ENCODE measurements at regions not wholly inside any gene's neighbourhood (a gene's known extent, or its start where the extent isn't known, plus 50 kb on each side); places are given as distances from the start of the nearest gene placed in this dataset.

DNA sequence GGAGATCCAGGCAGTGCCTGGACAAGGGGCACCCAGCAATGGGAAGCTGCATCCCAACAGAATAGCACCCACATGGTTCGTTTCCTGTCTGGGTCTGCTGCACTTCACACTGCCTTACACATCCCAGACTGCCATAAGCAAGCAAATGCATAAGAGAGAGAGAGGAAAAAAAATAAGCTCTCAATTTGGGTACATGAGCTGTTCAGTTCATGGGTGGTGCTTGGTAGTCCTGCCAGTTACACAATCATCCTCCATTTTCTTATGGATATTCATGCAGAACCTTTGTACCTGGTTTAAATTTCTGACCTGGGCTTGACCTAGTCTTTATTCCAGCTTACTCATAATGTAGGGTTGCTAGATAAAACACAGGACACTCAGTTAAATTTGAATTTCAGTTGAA is 733.6 kb downstream of the TNS3 start:
- Histone ChIP-seq H3K79me2 (ENCODE audit: insufficient read depth, low read length) (no peaks in the 10 kb centered on the region), H3K9ac (ENCODE audit: low read depth, low read length, poor library complexity, severe bottlenecking) (no peak overlapping the region), H3K9me2 (replicated peaks; ENCODE audit: low read depth, low read length) (no peaks in the 10 kb centered on the region), H3K9me3 (ENCODE audit: insufficient read depth, low read depth, low read length) (peaks cover 3% of the 10 kb centered on the region; the same call in 1 of the 2 replicates), H3K4me1 (ENCODE audit: insufficient read depth, low read length, poor library complexity, severe bottlenecking) (no peaks in the 10 kb centered on the region), H3K27me3 (ENCODE audit: insufficient read depth, low read length, poor library complexity, severe bottlenecking) (no peaks in the 10 kb centered on the region), H3K36me3 (ENCODE audit: insufficient read depth, low read length) (no peaks in the 10 kb centered on the region), H2AFZ (ENCODE audit: low read length) (no peak overlapping the region), H3K4me3 (ENCODE audit: low read length, poor library complexity, severe bottlenecking) (no peak overlapping the region), H4K20me1 (ENCODE audit: insufficient read depth, low read length, poor library complexity, severe bottlenecking) (no peaks in the 10 kb centered on the region), H3F3A (ENCODE audit: low read depth) (no peaks in the 10 kb centered on the region), H3K4me2 (ENCODE audit: low read depth, low read length, poor library complexity, severe bottlenecking) (no peak overlapping the region)
- TF ChIP-seq EZH2phosphoT487 (IDR thresholded peaks at IDR 0.05; ENCODE audit: borderline replicate concordance) (no peak), CTCF (conservative IDR thresholded peaks at IDR 0.05; ENCODE audit: low read length) (no peak)

GRCh38 chr7:46847126-46847525 is 734.8 kb downstream of the TNS3 start:
- Histone ChIP-seq H3K4me1 (ENCODE audit: insufficient read depth, low read length, poor library complexity, severe bottlenecking) (no peaks in the 10 kb centered on the region), H3F3A (ENCODE audit: low read depth) (no peaks in the 10 kb centered on the region), H3K27me3 (ENCODE audit: insufficient read depth, low read length, poor library complexity, severe bottlenecking) (no peaks in the 10 kb centered on the region), H3K4me2 (ENCODE audit: low read depth, low read length, poor library complexity, severe bottlenecking) (no peak overlapping the region), H3K9ac (ENCODE audit: low read depth, low read length, poor library complexity, severe bottlenecking) (no peak overlapping the region), H3K36me3 (ENCODE audit: insufficient read depth, low read length) (no peaks in the 10 kb centered on the region), H2AFZ (ENCODE audit: low read length) (no peak overlapping the region), H3K4me3 (ENCODE audit: low read length, poor library complexity, severe bottlenecking) (no peak overlapping the region), H3K79me2 (ENCODE audit: insufficient read depth, low read length) (no peaks in the 10 kb centered on the region), H3K9me3 (ENCODE audit: insufficient read depth, low read depth, low read length) (peaks cover 3% of the 10 kb centered on the region; the same call in 1 of the 2 replicates), H4K20me1 (ENCODE audit: insufficient read depth, low read length, poor library complexity, severe bottlenecking) (no peaks in the 10 kb centered on the region), H3K9me2 (replicated peaks; ENCODE audit: low read depth, low read length) (no peaks in the 10 kb centered on the region)
- no peak for TF ChIP-seq EZH2phosphoT487 (IDR thresholded peaks at IDR 0.05; ENCODE audit: borderline replicate concordance)
- no peak for TF ChIP-seq CTCF (conservative IDR thresholded peaks at IDR 0.05; ENCODE audit: low read length)

DNA sequence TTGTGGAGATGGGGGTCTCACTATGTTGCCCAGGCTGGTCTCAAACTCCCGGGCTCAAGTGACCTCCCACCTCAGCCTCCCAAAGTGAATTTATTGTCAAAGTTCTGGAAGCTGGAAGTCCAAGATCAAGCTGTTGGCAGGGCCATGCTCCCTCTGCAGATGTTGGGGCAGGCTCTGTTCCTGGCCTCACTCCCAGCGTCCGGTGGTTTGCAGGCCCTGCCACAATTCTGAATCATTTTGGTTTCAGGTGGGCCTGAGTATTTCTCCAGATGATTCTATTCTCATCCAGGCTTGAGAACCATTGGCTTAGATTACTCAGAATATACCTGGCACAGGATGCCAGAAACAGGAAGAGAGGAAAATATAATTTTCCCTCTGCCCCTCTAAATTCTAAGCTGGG is 737.4 kb downstream of the TNS3 start:
- Histone ChIP-seq H3K36me3 (ENCODE audit: insufficient read depth, low read length) (no peaks in the 10 kb centered on the region), H2AFZ (ENCODE audit: low read length) (no peak overlapping the region), H3K4me1 (ENCODE audit: insufficient read depth, low read length, poor library complexity, severe bottlenecking) (no peaks in the 10 kb centered on the region), H3K9me2 (replicated peaks; ENCODE audit: low read depth, low read length) (no peaks in the 10 kb centered on the region), H3K9me3 (ENCODE audit: insufficient read depth, low read depth, low read length) (peaks cover 3% of the 10 kb centered on the region; the same call in 1 of the 2 replicates), H3K9ac (ENCODE audit: low read depth, low read length, poor library complexity, severe bottlenecking) (no peak overlapping the region), H3K27me3 (ENCODE audit: insufficient read depth, low read length, poor library complexity, severe bottlenecking) (no peaks in the 10 kb centered on the region), H3F3A (ENCODE audit: low read depth) (no peaks in the 10 kb centered on the region), H3K79me2 (ENCODE audit: insufficient read depth, low read length) (no peaks in the 10 kb centered on the region), H3K4me2 (ENCODE audit: low read depth, low read length, poor library complexity, severe bottlenecking) (no peak overlapping the region), H3K4me3 (ENCODE audit: low read length, poor library complexity, severe bottlenecking) (no peak overlapping the region), H4K20me1 (ENCODE audit: insufficient read depth, low read length, poor library complexity, severe bottlenecking) (no peaks in the 10 kb centered on the region)
- TF ChIP-seq CTCF (conservative IDR thresholded peaks at IDR 0.05; ENCODE audit: low read length) (no peak), EZH2phosphoT487 (IDR thresholded peaks at IDR 0.05; ENCODE audit: borderline replicate concordance) (no peak)
